Panc1 (cell line): ENCODE measurements at regions not wholly inside any gene's neighbourhood (a gene's known extent, or its start where the extent isn't known, plus 50 kb on each side); places are given as distances from the start of the nearest gene placed in this dataset.

Experiments used
- ATAC-seq: fragments of 200-7000 bp; cut with Tn5 transposase; 2 replicates; pipeline ENCODE4 v1.9.1; 2020; ENCODE audit warnings: mild to moderate bottlenecking, moderate library complexity
- BruUV-seq: library from RNA; stranded (reverse); fragments of 400-500 nt; replicated peaks from 2 replicates; lab custom pipeline; 2021; lab: Mats Ljungman, UMichigan
- CTCF ChIA-PET: fragments of 300-600 bp; sonication (Branson Sonifier 250); formaldehyde crosslinking; loops from one replicate; lab custom pipeline; 2022; ENCODE audit warnings: antibody characterized with exemption; lab: Charles Lee
- POLR2A ChIA-PET: fragments of 300-600 bp; sonication (Branson Sonifier 250); formaldehyde crosslinking; loops from one replicate; lab custom pipeline; 2022; ENCODE audit warnings: antibody characterized with exemption; lab: Charles Lee
- DNase-seq: peaks from one replicate; pipeline ENCODE4 v3.0.0-alpha.2; 2010; ENCODE audit warnings: low read depth, low spot score
- H3K27ac ChIP-seq: 2 replicates; pipeline ENCODE4 v1.5.1; 2011; ENCODE audit warnings: mild to moderate bottlenecking, low read length, inconsistent platforms
- H3K27me3 ChIP-seq: fragments of 200-500 bp; sonication (Bioruptor generic); 2 replicates; pipeline ENCODE4 v1.6.0; 2014; ENCODE audit warnings: low read length, inconsistent platforms; ENCODE audit not compliant: control insufficient read depth, insufficient read depth
- H3K36me3 ChIP-seq: fragments of 200-500 bp; sonication (Bioruptor generic); 2 replicates; pipeline ENCODE4 v1.5.1; 2014; ENCODE audit warnings: inconsistent platforms, mild to moderate bottlenecking, low read length, moderate library complexity; ENCODE audit not compliant: control insufficient read depth, insufficient read depth
- H3K4me1 ChIP-seq: 2 replicates; pipeline ENCODE4 v1.5.1; 2011; ENCODE audit warnings: inconsistent platforms, mild to moderate bottlenecking, low read length, moderate library complexity; ENCODE audit not compliant: control insufficient read depth, insufficient read depth
- H3K4me3 ChIP-seq, 2 experiments: 2 replicates each; pipeline ENCODE4 v1.5.1; 2011 to 2012; ENCODE audit warnings: low read depth in 2 of 2, low read length in 2 of 2, mild to moderate bottlenecking in 2 of 2, inconsistent platforms in 1 of 2, moderate library complexity in 1 of 2
- H3K9me3 ChIP-seq: fragments of 200-500 bp; sonication (Bioruptor generic); 2 replicates; pipeline ENCODE4 v1.5.1; 2014; ENCODE audit warnings: low read depth, mild to moderate bottlenecking, inconsistent platforms, low read length, moderate library complexity; ENCODE audit not compliant: control insufficient read depth, insufficient read depth
- POLR2AphosphoS5 ChIP-seq: IDR thresholded peaks from 2 replicates; pipeline ENCODE4 v1.6.1; 2012; ENCODE audit warnings: mild to moderate bottlenecking, low read depth, low read length, moderate library complexity
- SIN3A ChIP-seq: IDR thresholded peaks from 2 replicates; pipeline ENCODE4 v1.6.1; 2012; ENCODE audit warnings: low read depth, mild to moderate bottlenecking, low read length, moderate library complexity, borderline replicate concordance; ENCODE audit not compliant: insufficient read depth
- TCF7L2 ChIP-seq: IDR thresholded peaks from 2 replicates; pipeline ENCODE4 v1.6.1; 2011; ENCODE audit warnings: mild to moderate bottlenecking, low read depth, low read length, inconsistent platforms
- in situ Hi-C: cut with HindIII; loops from 2 replicates; pipeline ENCODE4 v1.10.0; 2016; ENCODE audit warnings: low sequenced_read_pairs, low pct_unique_long_range_greater_than_20kb
- intact Hi-C: fragments of 100-400 bp; cut with micrococcal nuclease; formaldehyde crosslinking; loops from one replicate; pipeline ENCODE4 v1.10.0; 2022; ENCODE audit not compliant: unreplicated experiment
- TF ChIP-seq, protein P1 (sequence below): fragments of 450-650 bp; IDR thresholded peaks from 2 replicates; pipeline ENCODE4 v1.5.1; 2017; ENCODE audit warnings: mild to moderate bottlenecking
- TF ChIP-seq, protein P2 (sequence below), 2 experiments: IDR thresholded peaks; 2 replicates each; pipeline ENCODE4 v1.6.1; 2011 to 2012; ENCODE audit warnings: low read depth in 2 of 2, control low read depth in 1 of 2, low read length in 1 of 2, mild to moderate bottlenecking in 1 of 2, moderate library complexity in 1 of 2; ENCODE audit not compliant: insufficient read depth in 1 of 2

GRCh38 chr4:71687056-71687455 lies 96.8 kb downstream of the GC start:
- H3K36me3 ChIP-seq = no peaks in the 10 kb centered on the region
- H3K4me1 ChIP-seq = no peaks in the 10 kb centered on the region
- DNase-seq (no peak), ATAC-seq (no peak)
- no peak overlapping the region for H3K4me3 ChIP-seq
- no TSS peak for BruUV-seq
- in situ Hi-C loops (no loop called here), intact Hi-C loops (no loop called here)
- ChIA-PET POLR2A (no interaction called here), CTCF (no interaction called here)
- TF ChIP-seq, protein P1, sequence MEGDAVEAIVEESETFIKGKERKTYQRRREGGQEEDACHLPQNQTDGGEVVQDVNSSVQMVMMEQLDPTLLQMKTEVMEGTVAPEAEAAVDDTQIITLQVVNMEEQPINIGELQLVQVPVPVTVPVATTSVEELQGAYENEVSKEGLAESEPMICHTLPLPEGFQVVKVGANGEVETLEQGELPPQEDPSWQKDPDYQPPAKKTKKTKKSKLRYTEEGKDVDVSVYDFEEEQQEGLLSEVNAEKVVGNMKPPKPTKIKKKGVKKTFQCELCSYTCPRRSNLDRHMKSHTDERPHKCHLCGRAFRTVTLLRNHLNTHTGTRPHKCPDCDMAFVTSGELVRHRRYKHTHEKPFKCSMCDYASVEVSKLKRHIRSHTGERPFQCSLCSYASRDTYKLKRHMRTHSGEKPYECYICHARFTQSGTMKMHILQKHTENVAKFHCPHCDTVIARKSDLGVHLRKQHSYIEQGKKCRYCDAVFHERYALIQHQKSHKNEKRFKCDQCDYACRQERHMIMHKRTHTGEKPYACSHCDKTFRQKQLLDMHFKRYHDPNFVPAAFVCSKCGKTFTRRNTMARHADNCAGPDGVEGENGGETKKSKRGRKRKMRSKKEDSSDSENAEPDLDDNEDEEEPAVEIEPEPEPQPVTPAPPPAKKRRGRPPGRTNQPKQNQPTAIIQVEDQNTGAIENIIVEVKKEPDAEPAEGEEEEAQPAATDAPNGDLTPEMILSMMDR = no peak
- H3K9me3 ChIP-seq = no peaks in the 10 kb centered on the region
- H3K27me3 ChIP-seq = no peaks in the 10 kb centered on the region
- no peak overlapping the region for H3K27ac ChIP-seq

DNA sequence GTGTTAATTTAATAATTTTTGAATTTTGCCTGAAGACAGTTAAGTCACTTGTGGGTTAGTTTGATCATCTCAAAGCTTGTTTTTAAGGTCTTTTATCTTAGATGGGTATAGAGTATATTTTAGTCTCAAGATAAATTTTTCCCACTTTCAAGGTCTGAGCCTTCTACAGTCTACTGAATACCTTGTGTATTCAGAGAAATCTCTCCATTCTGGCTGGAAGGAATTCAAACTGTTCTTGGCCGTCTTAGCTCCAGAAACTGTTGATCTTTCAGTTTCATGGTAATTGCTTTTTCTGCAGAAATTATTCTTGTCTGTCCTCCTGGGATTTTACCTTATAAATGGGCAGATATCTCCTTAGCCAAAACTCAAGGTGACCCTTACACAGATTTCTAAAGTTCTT lies 97.9 kb downstream of the GC start:
- H3K36me3 ChIP-seq = no peaks in the 10 kb centered on the region
- ATAC-seq (no peak), DNase-seq (no peak)
- H3K4me1 ChIP-seq = no peaks in the 10 kb centered on the region
- intact Hi-C loops = no loop called here
- H3K27me3 ChIP-seq = no peaks in the 10 kb centered on the region
- no TSS peak for BruUV-seq
- ChIA-PET CTCF (no interaction called here), POLR2A (no interaction called here)
- no peak for TF ChIP-seq POLR2AphosphoS5
- no peak for TF ChIP-seq TCF7L2
- TF ChIP-seq, protein P2, sequence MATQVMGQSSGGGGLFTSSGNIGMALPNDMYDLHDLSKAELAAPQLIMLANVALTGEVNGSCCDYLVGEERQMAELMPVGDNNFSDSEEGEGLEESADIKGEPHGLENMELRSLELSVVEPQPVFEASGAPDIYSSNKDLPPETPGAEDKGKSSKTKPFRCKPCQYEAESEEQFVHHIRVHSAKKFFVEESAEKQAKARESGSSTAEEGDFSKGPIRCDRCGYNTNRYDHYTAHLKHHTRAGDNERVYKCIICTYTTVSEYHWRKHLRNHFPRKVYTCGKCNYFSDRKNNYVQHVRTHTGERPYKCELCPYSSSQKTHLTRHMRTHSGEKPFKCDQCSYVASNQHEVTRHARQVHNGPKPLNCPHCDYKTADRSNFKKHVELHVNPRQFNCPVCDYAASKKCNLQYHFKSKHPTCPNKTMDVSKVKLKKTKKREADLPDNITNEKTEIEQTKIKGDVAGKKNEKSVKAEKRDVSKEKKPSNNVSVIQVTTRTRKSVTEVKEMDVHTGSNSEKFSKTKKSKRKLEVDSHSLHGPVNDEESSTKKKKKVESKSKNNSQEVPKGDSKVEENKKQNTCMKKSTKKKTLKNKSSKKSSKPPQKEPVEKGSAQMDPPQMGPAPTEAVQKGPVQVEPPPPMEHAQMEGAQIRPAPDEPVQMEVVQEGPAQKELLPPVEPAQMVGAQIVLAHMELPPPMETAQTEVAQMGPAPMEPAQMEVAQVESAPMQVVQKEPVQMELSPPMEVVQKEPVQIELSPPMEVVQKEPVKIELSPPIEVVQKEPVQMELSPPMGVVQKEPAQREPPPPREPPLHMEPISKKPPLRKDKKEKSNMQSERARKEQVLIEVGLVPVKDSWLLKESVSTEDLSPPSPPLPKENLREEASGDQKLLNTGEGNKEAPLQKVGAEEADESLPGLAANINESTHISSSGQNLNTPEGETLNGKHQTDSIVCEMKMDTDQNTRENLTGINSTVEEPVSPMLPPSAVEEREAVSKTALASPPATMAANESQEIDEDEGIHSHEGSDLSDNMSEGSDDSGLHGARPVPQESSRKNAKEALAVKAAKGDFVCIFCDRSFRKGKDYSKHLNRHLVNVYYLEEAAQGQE (IDR thresholded peaks at IDR 0.05; ENCODE audit: insufficient read depth in 1 of 2, low read depth in 2 of 2, low read length in 1 of 2) = no peak
- TF ChIP-seq SIN3A = no peak
- TF ChIP-seq, protein P1 = no peak
- in situ Hi-C loops = no loop called here
- no peaks in the 10 kb centered on the region for H3K9me3 ChIP-seq
- H3K4me3 ChIP-seq = no peak overlapping the region
- no peak overlapping the region for H3K27ac ChIP-seq

DNA sequence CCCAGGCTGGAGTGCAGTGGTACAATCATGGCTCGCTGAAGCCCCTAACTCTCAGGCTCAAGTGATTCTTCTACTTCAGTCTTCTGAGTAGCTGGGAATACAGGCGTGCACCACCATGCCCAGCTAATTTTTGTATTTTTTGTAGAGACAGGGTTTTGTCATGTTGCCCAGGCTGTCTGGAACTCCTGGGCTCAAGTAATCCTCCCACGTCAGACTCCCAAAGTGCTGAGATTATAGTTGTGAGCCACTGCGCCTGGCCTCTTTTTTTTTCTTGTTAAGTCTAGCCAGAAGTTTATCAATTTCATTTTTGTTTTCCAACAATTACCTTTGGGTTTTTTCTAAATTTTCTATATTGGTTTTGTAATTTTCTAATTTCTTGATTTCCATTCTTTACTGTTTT lies 100.6 kb downstream of the GC start:
- no TSS peak for BruUV-seq
- no peaks in the 10 kb centered on the region for H3K9me3 ChIP-seq
- no peaks in the 10 kb centered on the region for H3K4me1 ChIP-seq
- ChIA-PET CTCF (no interaction called here), POLR2A (no interaction called here)
- H3K27me3 ChIP-seq = no peaks in the 10 kb centered on the region
- no peak overlapping the region for H3K4me3 ChIP-seq
- no peak for TF ChIP-seq SIN3A
- TF ChIP-seq, protein P1 = no peak
- no peak for TF ChIP-seq POLR2AphosphoS5
- TF ChIP-seq TCF7L2 = no peak
- TF ChIP-seq, protein P2 (IDR thresholded peaks at IDR 0.05; ENCODE audit: insufficient read depth in 1 of 2, low read depth in 2 of 2, low read length in 1 of 2) = no peak
- no peak overlapping the region for H3K27ac ChIP-seq
- no peak for ATAC-seq
- in situ Hi-C loops (no loop called here), intact Hi-C loops (no loop called here)
- no peak for DNase-seq
- H3K36me3 ChIP-seq = no peaks in the 10 kb centered on the region
